Keratinocyte (primary cell): ENCODE measurements at regions not wholly inside any gene's neighbourhood (a gene's known extent, or its start where the extent isn't known, plus 50 kb on each side); places are given as distances from the start of the nearest gene placed in this dataset.

Source experiments
- DNase-seq: peaks from one replicate; pipeline ENCODE4 v3.0.0-alpha.2; 2011; ENCODE audit warnings: low read depth, missing footprints, low spot score
- FAIRE-seq: peaks from 2 replicates; lab custom pipeline; 2011; peaks lifted over from hg19 to GRCh38; lab: Jason Lieb, UNC
- H2AFZ ChIP-seq: 2 replicates; pipeline ENCODE4 v1.6.0; 2012; ENCODE audit warnings: low read length, control low read depth, inconsistent platforms; ENCODE audit not compliant: control insufficient read depth
- H3K27ac ChIP-seq: 2 replicates; pipeline ENCODE4 v1.5.1; 2011; ENCODE audit warnings: low read length; ENCODE audit not compliant: control insufficient read depth, insufficient read depth
- H3K27me3 ChIP-seq: 3 replicates; pipeline ENCODE4 v1.6.0; 2011; ENCODE audit warnings: low read length; ENCODE audit not compliant: control insufficient read depth, insufficient read depth; ENCODE audit errors: extremely low read depth
- H3K36me3 ChIP-seq, 2 experiments: 2 replicates in 1 of 2; 3 replicates in 1 of 2; pipeline ENCODE4 v1.5.1; 2011; ENCODE audit warnings: low read length in 2 of 2, mild to moderate bottlenecking in 1 of 2; ENCODE audit not compliant: control insufficient read depth in 2 of 2, insufficient read depth in 2 of 2; ENCODE audit errors: extremely low read depth in 1 of 2
- H3K4me1 ChIP-seq: 3 replicates; pipeline ENCODE4 v1.5.1; 2011; ENCODE audit warnings: low read length; ENCODE audit not compliant: control insufficient read depth, insufficient read depth; ENCODE audit errors: extremely low read depth
- H3K4me2 ChIP-seq: 3 replicates; pipeline ENCODE4 v1.6.0; 2011; ENCODE audit warnings: low read depth, low read length; ENCODE audit not compliant: control insufficient read depth, insufficient read depth; ENCODE audit errors: extremely low read depth
- H3K4me3 ChIP-seq, 3 experiments: fragments of 200-600 bp in 1 of 3; sonication (generic) in 1 of 3; 2 replicates in 2 of 3; 3 replicates in 1 of 3; pipeline ENCODE4 v1.5.1; 2011 to 2016; ENCODE audit warnings: low read length in 3 of 3, mild to moderate bottlenecking in 3 of 3, control low read depth in 2 of 3, inconsistent platforms in 1 of 3, low read depth in 1 of 3, mixed read lengths in 1 of 3, mixed run types in 1 of 3, moderate library complexity in 1 of 3; ENCODE audit not compliant: control insufficient read depth in 2 of 3, insufficient read depth in 2 of 3; ENCODE audit errors: extremely low read depth in 1 of 3
- H3K79me2 ChIP-seq: 2 replicates; pipeline ENCODE4 v1.6.0; 2012; ENCODE audit warnings: low read length; ENCODE audit not compliant: control insufficient read depth, insufficient read depth
- H3K9ac ChIP-seq: 3 replicates; pipeline ENCODE4 v1.6.0; 2011; ENCODE audit warnings: low read length; ENCODE audit not compliant: control insufficient read depth, insufficient read depth; ENCODE audit errors: extremely low read depth
- H3K9me1 ChIP-seq: 3 replicates; pipeline ENCODE4 v1.6.0; 2011; ENCODE audit warnings: low read length; ENCODE audit not compliant: control insufficient read depth, insufficient read depth; ENCODE audit errors: extremely low read depth
- H3K9me3 ChIP-seq: 2 replicates; pipeline ENCODE4 v1.5.1; 2012; ENCODE audit warnings: low read depth, low read length; ENCODE audit not compliant: control insufficient read depth
- H4K20me1 ChIP-seq: 3 replicates; pipeline ENCODE4 v1.6.0; 2011; ENCODE audit warnings: low read length; ENCODE audit not compliant: control insufficient read depth, insufficient read depth; ENCODE audit errors: extremely low read depth
- CTCF ChIP-seq, 3 experiments: IDR thresholded peaks in 1 of 3; conservative IDR thresholded peaks in 1 of 3; optimal IDR thresholded peaks in 1 of 3; 2 replicates in 2 of 3; 3 replicates in 1 of 3; pipeline versions ENCODE3 to v1.5.1; 2011; ENCODE audit warnings: low read length in 3 of 3, mild to moderate bottlenecking in 3 of 3, moderate library complexity in 2 of 3, control low read depth in 1 of 3, inconsistent platforms in 1 of 3; ENCODE audit not compliant: insufficient read depth in 2 of 3; ENCODE audit errors: extremely low read depth in 1 of 3
- EZH2 ChIP-seq: IDR thresholded peaks from one replicate; pipeline ENCODE4 v1.6.1; 2012; ENCODE audit warnings: inconsistent platforms, mild to moderate bottlenecking, low read length, moderate library complexity
- dilution Hi-C: fragments of 300-500 bp; cut with MboI; formaldehyde crosslinking; loops from one replicate; pipeline ENCODE4 v1.7.0; 2020; ENCODE audit warnings: low sequenced_read_pairs; ENCODE audit not compliant: extremely low pct_ligation_motif_present

- H3K9me3 ChIP-seq, result peaks cover 2% of the 10 kb centered on the region
- no peaks in the 10 kb centered on the region for H3K79me2 ChIP-seq
- no peak overlapping the region for H3K27ac ChIP-seq
- H2AFZ ChIP-seq, result no peak overlapping the region
- H3K27me3 ChIP-seq, result peaks cover 51% of the 10 kb centered on the region
- dilution Hi-C loops, result no loop called here
- no peak overlapping the region for H3K4me2 ChIP-seq
- DNase-seq, result no peak
- FAIRE-seq, result no peak
- H4K20me1 ChIP-seq, result no peaks in the 10 kb centered on the region
- no peak overlapping the region for H3K9ac ChIP-seq
- H3K4me1 ChIP-seq, result no peaks in the 10 kb centered on the region
- H3K4me3 ChIP-seq, result no peak overlapping the region
- TF ChIP-seq EZH2 (no peak), CTCF (optimal IDR thresholded peaks at IDR 0.05 in 1 of 3, IDR thresholded peaks at IDR 0.05 in 1 of 3, conservative IDR thresholded peaks at IDR 0.05 in 1 of 3; ENCODE audit: extremely low read depth in 1 of 3, insufficient read depth in 2 of 3, low read length in 3 of 3) (no peak)
- no peaks in the 10 kb centered on the region for H3K9me1 ChIP-seq
- no peaks in the 10 kb centered on the region for H3K36me3 ChIP-seq
These were observed 133.6 kb downstream of the CDH26 start for GRCh38 chr20:60091861-60092260.

GRCh38 chr20:60092729-60093128 lies 134.5 kb downstream of the CDH26 start:
- TF ChIP-seq EZH2, result no peak
- no peak for TF ChIP-seq CTCF (optimal IDR thresholded peaks at IDR 0.05 in 1 of 3, IDR thresholded peaks at IDR 0.05 in 1 of 3, conservative IDR thresholded peaks at IDR 0.05 in 1 of 3; ENCODE audit: extremely low read depth in 1 of 3, insufficient read depth in 2 of 3, low read length in 3 of 3)
- Histone ChIP-seq H3K9me3 (peaks cover 2% of the 10 kb centered on the region), H2AFZ (no peak overlapping the region), H3K36me3 (no peaks in the 10 kb centered on the region), H3K27me3 (peaks cover 47% of the 10 kb centered on the region), H4K20me1 (no peaks in the 10 kb centered on the region), H3K4me1 (no peaks in the 10 kb centered on the region), H3K9me1 (no peaks in the 10 kb centered on the region), H3K4me3 (no peak overlapping the region), H3K79me2 (no peaks in the 10 kb centered on the region), H3K9ac (no peak overlapping the region), H3K27ac (no peak overlapping the region), H3K4me2 (no peak overlapping the region)
- FAIRE-seq, result no peak
- DNase-seq, result no peak
- dilution Hi-C loops, result no loop called here
